ENCODE measurements at regions not wholly inside any gene's neighbourhood (a gene's known extent, or its start where the extent isn't known, plus 50 kb on each side); places are given as distances from the start of the nearest gene placed in this dataset.

GRCh38 chr9:115262477-115262876 is 144.5 kb upstream of the TNC start:
- TF ChIP-seq EZH2 (IDR thresholded peaks at IDR 0.05; ENCODE audit: insufficient read depth, poor library complexity, severe bottlenecking) (no peak), EZH2phosphoT487 (IDR thresholded peaks at IDR 0.05; ENCODE audit: insufficient read depth, low read depth) (no peak)
